ENCODE measurements at regions not wholly inside any gene's neighbourhood (a gene's known extent, or its start where the extent isn't known, plus 50 kb on each side); places are given as distances from the start of the nearest gene placed in this dataset.

GRCh38 chr5:12902611-12903010 lies 998.4 kb upstream of the CTNND2 start:
- TF ChIP-seq CTCF (IDR thresholded peaks at IDR 0.05 in 8 of 11, conservative IDR thresholded peaks at IDR 0.05 in 3 of 11) (no peak), POLR2AphosphoS5 (IDR thresholded peaks at IDR 0.05) (no peak)
